H54 (cell line): ENCODE measurements at regions not wholly inside any gene's neighbourhood (a gene's known extent, or its start where the extent isn't known, plus 50 kb on each side); places are given as distances from the start of the nearest gene placed in this dataset.

Experiments
- DNase-seq: peaks from one replicate; pipeline ENCODE4 v3.0.0; 2011; ENCODE audit warnings: low spot score, mixed read lengths; ENCODE audit not compliant: insufficient read length
- FAIRE-seq: peaks from 3 replicates; lab custom pipeline; 2011; peaks lifted over from hg19 to GRCh38; lab: Jason Lieb, UNC
- POLR2A ChIP-seq: IDR thresholded peaks from 2 replicates; pipeline ENCODE4 v1.6.1; 2011; ENCODE audit warnings: low read depth, mild to moderate bottlenecking, low read length

DNA sequence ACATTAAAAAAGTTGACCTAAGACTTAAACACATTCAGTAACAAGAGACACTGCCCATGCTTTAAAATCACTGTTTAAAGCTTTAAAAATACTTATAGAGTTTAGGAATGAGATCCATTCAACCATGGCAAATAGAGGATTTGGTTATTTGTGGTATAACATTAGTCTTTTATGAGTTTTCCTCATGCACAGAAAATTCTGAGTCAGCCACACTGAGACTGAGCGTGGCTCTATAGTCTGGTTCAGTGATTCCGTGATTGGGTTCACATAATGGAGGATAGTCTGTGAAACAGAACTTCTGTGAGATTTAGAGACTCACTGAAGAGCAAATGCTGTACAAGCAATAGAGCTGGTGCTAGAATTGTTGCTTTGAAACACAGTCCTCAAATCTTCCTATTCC lies 1502.4 kb upstream of the PIK3C3 start:
- no peak for DNase-seq
- TF ChIP-seq POLR2A, result no peak
- FAIRE-seq, result no peak

DNA sequence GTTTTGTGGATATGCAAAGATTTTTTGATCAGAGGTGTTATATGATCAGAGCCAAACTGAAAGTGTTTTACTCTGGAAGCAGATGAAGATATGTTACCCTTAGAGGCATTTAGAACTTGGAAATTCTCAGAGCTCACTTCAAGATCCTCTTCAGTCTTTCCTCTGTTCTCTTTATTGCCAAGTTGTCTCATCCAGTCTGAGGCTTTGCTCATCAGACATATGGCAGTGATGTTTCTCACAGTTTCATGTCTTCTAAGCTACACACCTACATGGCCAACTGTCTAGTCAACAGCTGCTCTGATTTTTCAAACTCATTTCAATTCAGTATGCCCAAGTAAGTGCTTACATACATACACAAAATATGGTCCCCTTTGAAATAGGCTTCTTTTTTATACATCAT lies 1504.3 kb upstream of the PIK3C3 start:
- no peak for DNase-seq
- FAIRE-seq, result no peak
- TF ChIP-seq POLR2A, result no peak

DNA sequence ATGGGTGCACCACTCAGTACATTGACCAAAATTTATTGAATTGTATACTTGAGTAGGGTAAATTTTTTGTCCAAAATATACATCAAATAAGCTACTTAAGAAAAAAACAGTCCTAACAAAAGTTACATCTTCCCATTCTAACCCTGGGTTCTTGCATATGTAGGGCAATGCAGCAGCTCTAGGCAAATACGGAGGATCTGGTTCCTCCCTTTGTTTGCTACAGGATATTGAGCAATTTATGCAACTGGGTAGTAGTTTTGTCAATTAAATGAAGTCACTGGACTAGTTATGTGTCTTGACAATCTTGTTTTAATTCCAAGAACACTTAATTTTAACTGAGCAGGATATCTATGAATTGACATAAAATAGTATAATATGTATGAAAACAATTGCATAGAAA lies 1507.2 kb upstream of the PIK3C3 start:
- no peak for TF ChIP-seq POLR2A
- DNase-seq (no peak), FAIRE-seq (no peak)

DNA sequence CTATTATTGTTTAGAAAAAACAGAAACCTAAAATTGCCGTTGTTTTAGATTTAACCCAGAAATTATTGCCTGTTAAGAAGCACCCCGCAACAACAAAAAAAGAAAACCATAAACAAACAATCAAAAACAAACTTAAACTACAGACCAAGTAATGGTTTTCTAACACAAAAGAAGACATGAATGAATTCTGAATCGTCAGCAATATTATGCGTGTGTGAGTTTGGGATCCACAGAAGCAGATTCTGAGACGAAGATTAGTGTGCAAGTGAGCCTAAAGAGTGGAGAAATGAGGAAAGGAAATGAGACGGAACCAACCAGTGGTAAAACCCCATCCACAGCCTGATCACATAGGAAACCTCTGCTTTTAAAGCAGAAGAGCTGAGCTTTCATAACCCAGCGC lies 1514.9 kb upstream of the PIK3C3 start:
- no peak for FAIRE-seq
- no peak for TF ChIP-seq POLR2A

DNA sequence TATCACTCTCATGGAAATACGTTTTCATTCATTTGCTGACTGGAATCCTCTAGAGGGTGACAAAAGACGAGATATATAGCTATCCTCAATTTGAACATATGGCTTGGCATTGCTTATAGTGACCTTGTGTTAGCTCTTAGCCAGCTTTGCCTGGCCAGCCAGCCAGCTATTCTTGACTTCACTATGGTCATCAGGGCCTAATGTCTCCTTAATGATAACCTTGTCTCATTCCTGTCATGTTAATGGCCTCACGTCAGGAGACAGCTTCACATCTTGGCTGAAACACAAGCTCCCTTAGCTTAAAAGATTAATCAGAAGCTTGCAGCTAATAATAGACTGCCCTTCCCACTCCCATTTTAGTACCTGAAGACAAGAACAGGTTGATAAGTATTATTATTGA lies 1517.5 kb upstream of the PIK3C3 start:
- DNase-seq (no peak), FAIRE-seq (no peak)
- TF ChIP-seq POLR2A, result no peak

More for the DNA sequence above, 1514.9 kb upstream of the PIK3C3 start:
- no peak for DNase-seq

DNA sequence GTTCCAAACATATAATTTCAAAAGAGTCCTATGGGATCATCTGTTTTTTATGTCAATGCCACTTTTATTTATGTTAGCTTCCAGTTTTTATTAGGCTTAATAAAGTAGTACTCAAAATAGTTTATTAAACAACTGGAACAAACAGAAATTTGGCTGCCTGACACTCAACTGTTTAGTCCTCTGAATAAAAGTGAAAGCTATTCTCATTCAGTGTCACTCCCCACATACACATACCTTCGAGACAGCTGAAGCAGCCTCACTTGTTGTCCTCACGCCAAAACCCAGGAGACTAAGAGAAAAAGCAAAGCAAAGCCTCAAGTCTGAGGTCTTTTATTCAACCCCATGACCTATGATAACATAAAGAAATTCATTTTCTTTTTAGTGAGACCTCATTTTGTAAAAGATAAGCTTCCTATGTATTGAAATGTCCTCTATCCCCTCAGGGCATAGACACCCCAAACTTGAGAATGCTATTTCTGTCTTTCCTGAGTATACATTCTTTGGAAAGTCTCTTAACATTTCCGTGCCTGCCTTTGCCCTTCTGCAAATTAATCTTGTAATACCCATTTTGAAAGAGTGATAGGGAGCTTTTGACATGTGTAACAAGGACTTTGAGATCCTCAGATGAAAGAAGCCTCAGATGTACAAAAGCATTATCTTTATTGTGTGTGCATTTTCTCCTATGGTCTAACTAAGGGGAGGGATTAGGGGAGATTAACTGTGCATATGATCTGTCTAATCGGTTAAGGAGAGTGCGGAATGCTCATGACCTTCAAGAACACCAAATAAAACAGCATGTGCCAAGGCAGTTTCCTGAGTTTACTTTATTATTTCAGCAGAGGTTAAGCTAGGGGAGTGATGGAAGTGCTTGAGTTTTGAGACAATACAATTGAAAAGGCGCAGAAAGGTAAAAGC lies 1523.7 kb upstream of the PIK3C3 start:
- TF ChIP-seq POLR2A, result no peak
- FAIRE-seq (no peak), DNase-seq (no peak)

DNA sequence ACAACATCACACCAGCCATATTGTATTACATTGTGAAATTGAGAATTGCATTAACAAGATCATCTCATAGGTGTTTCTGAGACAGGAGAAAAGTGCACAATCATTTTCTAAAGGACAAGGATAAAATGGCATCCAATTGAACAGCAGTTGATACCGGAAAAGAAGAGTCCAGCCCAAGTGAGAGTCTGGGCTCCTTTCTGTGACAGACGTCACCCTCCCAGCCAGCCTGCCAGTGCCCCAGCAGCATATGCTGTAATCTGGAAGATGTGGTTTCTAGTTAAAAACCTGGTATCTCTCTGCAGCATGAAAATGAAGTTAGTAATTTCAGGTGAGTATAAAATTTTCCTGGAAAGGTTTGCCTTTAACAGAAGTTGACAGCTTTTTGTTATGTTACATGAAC lies 1531.7 kb upstream of the PIK3C3 start:
- FAIRE-seq (no peak), DNase-seq (no peak)
- no peak for TF ChIP-seq POLR2A

DNA sequence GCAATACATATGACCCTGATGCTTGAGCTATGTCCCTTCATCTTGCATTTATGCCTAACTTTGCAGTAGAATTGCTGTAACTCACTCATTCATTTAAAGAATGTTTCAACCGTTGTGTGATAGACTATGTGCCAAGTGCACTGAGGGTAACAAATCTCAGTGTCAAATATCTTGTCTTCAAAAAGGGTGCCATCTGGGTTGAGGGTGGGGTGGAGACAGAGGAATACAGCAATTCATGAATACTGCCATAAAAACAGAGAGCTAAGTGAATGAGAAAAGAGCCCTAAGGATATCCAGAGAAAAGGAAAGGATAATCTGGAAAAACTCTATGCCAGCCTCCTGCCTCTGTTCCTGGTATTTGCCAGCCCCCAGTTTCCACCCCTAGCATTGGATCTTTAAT lies 1534.4 kb upstream of the PIK3C3 start:
- FAIRE-seq (no peak), DNase-seq (no peak)
- TF ChIP-seq POLR2A, result no peak

DNA sequence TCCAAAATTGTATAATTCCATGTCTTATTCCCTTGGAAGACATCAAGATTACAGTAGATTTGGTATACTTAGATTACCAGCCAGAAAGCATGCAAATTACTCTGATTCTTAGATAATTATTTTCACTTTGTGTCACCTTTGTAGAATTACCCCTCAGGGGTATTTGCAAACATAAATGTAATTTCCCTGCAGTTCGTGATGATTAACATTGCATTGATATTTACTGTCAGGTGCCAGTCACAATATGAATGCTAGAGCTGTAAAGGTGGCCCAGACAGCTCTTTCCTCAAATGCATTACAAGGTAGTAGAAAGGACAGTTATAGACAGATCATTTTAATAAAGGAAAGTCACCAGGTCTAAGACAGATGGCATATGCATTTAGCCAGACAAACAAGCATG lies 1537.5 kb upstream of the PIK3C3 start:
- FAIRE-seq (no peak), DNase-seq (no peak)
- no peak for TF ChIP-seq POLR2A

DNA sequence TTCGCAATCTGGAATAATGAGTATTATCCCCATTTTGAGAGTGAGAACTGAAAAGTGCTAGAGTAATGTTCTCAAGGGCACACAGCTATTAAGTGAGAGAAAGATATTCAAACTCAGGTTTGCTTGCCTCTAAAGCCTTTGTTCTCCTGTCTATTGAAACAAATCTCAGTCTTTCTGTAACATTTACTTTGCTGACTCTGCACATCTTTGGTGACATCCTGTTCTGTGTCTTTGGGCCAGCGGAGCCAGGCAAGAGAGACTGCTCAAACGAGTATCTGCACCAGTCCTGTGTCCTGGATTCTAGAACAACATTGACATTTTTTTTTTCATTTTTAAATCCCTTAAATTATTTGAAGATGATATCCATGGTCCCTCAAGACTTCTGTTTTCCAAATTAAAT lies 1539.2 kb upstream of the PIK3C3 start:
- TF ChIP-seq POLR2A, result no peak
- FAIRE-seq, result no peak
- DNase-seq, result no peak

DNA sequence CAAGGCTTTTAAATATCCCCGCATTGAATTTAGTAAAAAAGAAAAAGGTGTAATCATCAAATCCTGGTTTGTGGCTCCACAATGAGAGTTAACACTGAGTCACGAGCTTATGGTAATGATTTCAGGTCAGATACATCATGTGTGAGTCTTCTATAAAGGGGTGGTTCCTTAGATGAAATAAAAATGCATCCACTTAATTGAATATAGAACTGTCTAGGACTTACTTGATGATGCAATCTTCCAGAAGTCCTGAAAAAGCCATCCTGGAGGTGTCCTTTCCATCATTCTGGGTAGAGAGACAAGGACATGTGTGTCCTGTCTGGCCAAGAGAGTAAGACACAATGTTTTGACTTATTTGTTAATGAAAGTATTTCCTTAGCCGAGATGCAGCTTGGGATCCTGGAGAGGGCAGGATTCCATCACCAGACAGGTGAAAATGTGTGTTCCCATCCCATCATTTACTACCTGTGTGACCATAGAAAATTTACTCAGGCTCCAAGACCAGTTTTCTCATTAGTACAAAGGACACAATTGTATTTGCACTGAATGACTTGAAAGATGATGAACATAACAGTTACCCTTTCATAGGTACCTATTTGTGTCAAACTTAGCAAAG lies 1539.8 kb upstream of the PIK3C3 start:
- DNase-seq (no peak), FAIRE-seq (no peak)
- TF ChIP-seq POLR2A, result no peak

DNA sequence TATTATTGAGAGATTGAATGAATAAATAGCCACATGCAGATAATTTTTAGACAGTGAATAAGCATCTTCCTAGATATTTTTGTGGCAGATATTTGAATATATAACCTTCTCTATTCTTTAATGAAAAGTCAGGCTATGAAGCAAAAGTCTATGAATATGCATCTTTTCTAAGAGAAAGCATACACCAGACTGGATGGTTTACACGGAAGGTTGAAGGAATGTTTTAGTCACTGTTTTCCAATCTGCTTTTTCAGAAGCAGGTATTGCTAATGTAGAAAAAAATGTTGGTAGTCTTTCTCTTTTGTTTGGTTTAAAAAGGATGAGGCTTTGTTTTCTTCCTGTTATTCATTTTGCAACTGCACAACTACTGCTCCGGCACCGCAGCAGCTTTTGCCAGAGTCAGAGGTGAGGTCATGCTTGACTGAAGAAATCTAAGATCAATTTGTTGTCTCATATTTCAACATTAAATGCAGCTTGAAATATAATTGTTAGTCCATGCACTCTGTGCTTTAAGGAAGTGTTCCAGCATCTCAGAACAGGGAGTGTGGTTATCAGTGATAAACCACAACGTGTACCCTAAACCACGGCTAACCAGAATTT lies 1540.8 kb upstream of the PIK3C3 start:
- FAIRE-seq (no peak), DNase-seq (no peak)
- no peak for TF ChIP-seq POLR2A

DNA sequence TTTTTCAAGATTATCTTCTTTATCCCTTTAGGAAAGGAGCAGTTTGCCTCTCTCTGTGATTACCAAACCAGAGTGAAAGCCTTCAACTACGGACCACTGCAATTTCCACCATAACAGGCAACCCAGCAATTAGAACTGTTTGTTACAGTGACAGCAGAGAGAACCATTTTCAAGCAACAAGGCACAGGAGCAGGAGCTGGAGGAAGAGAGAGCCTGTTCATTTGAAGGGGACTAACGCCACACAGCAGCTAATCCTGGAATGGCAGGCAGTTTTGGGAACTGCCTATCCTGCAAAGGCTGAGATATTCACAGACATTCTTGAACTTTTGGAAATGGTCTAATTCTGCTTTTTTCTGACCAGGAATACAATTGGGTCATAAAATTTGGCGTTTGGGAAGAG lies 1541.9 kb upstream of the PIK3C3 start:
- DNase-seq (no peak), FAIRE-seq (no peak)
- no peak for TF ChIP-seq POLR2A

DNA sequence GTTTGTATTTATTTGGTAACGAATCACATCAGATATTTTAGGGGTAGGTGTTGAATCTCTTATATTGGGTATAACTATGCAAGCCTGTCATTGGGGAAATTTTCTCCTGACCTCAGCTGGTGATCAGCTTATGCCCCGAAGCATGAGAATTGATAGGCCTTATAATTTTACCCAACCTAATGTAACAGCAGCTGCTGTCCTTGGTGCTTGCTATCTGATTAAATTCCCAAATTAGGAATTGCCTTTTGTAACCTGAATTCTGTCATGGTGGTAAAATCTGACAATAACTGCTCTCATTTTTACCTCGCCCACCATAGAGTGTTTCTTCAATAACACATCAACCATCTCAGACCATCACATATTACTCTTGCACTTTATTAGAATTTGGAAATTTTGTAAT lies 1542.6 kb upstream of the PIK3C3 start:
- TF ChIP-seq POLR2A, result no peak
- DNase-seq (no peak), FAIRE-seq (no peak)

DNA sequence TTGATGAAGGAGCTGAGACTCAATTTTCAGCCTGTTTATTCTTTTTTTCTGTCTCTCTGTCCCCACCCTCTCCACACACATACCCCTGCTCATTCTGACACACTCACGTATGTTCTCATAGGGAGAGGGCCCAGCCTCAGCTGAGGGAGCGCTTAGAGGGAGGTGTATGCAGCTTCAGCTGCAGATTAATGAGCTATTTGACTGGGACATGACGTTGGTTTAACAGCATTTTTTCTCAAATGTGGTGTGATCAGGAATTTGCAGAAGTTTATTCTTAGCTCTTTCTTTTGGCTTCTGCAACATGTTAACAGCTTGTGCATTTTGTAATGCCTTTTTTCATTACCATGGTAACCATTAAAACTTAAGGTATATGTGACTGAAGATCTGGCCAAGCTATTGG lies 1547.1 kb upstream of the PIK3C3 start:
- no peak for FAIRE-seq
- no peak for TF ChIP-seq POLR2A
- no peak for DNase-seq
